HG03175 (cell line): ENCODE measurements at regions not wholly inside any gene's neighbourhood (a gene's known extent, or its start where the extent isn't known, plus 50 kb on each side); places are given as distances from the start of the nearest gene placed in this dataset.
"Not testable (repeated sequence)": the region's sequence is repeated elsewhere in the genome, so short reads cannot be mapped to it uniquely, and the experiment has no call there.

ENCODE experiments used
- ATAC-seq: cut with Tn5 transposase; IDR thresholded peaks from one replicate; pipeline ENCODE4 v1.9.1; 2021; ENCODE audit warnings: mild to moderate bottlenecking, moderate library complexity; ENCODE audit not compliant: unreplicated experiment

DNA sequence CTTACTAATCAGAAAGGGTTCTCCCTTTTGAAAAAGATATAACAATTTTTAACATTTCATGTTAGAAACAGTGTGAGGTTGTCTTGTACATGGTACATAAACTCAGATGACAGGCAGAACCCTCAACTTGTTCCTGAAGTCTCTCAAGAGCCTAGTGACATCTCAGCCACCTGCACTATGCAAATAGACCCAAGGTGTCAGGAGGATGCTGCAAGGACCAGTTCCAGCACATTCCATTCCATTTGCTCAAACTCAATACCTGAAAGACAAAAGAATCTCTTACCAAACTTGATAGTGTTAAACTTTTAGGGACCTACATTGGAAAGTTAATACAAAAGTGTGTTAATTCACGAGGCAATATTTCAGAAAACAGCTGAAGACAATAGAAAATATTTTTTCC is 544.6 kb downstream of the CETN3 start:
- ATAC-seq, result no peak

GRCh38 chr5:89857790-89858189 is 551.8 kb downstream of the CETN3 start:
- no peak for ATAC-seq

- ATAC-seq, result no peak
These were observed 554.1 kb downstream of the CETN3 start for GRCh38 chr5:89855417-89855816.

GRCh38 chr5:89851911-89852310 is 557.6 kb downstream of the CETN3 start:
- ATAC-seq, result no peak

DNA sequence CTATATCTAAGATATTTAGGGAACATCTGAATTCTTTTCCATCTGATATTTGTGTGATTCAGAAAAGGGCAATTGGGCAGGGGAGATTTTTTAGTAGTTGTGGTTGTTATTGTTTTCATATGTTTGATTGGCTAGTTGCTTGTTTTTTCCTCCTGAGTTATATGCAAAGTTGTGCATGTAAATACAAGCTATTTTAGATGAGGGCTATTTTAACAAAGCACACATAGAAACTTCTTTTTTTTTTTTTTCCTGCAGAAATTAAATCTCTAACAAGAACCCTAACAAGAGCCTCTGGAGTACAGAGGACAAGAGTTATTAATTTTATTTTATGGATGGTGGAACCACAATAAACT is 559.1 kb downstream of the CETN3 start:
- ATAC-seq, result no peak

- ATAC-seq, result no peak
These were observed 559.6 kb downstream of the CETN3 start for GRCh38 chr5:89849830-89850512.

- ATAC-seq, result no peak
These were observed 561.8 kb downstream of the CETN3 start for GRCh38 chr5:89847743-89848142.

- ATAC-seq, result no peak
These were observed 565.0 kb downstream of the CETN3 start for GRCh38 chr5:89844548-89844947.

GRCh38 chr5:89842531-89842930 is 567.0 kb downstream of the CETN3 start:
- no peak for ATAC-seq

DNA sequence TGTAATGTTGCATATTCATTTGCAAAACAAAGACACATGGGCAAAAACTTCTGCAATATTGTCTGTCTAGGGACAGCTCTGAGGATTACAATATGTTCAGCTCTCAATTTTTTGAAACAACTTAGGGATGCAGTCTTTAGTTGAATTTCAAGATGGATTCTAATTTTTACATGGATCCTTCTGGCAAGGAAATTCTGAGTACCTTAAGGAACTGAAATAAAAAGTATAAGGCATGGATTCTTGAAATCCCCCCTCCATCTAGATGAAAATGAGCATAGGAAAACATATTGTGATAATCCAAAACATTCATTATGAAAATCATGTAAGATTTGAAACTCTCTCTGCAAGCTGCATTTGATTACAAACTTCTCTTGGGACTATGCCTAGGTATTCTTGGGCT is 568.6 kb downstream of the CETN3 start:
- ATAC-seq, result no peak

- ATAC-seq, result no peak
These were observed 578.9 kb downstream of the CETN3 start for GRCh38 chr5:89830691-89831090.

DNA sequence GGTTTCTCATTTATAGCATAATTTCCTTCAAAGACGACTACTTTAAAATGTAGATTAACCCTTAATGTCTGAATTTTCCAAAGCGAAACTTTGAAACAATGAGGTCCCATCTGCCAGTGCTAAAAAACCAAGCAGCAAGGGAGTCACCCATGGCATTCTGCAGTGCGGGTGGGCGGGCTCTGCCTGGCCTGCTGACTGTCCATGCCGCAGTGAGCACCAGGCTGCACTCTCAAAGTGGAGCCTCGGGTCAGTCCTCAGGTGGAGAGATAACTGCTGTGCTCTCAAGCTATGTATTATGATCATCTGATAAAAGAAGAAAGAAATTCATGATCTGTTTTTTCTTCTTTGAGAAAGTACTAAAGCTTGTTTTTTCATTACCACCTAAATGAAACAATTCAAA is 581.6 kb downstream of the CETN3 start:
- no peak for ATAC-seq

DNA sequence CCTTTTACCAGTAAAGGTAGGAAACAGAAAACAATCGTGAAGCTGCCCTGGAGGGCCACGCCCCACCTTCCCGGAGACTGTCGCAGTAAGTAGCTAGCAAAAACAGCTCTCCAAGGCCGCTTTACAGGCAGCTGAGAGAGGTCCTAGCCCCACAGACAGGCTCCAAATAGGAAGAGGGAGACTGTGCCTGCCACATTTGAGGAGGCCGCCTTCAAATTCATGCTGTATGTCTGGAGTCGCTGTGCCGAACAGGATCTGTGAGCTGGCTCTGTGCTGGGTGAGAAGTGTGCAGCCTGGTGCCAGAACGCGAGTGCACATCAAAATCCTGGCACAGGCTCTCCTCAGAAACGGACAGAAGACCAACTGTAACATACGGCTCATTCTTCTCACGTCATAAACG is 582.2 kb downstream of the CETN3 start:
- ATAC-seq, result no peak

DNA sequence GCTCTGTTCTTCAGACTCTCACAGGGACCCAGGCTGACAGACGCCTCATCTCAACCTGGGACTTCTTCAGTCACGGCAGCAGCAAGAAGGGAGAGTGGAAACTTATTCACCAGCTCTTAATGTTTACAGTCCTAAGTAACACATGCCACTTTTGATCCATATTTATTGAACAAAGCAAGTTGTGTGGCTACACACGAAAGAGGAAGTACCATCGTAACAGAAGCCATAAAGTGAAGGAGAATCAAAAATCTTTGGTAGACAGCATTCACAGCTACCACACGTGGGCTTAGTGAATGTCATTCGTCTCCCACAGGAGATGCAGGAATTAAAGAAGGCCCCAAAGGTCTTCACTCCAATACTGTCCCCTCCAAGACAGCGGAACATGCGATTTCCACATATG is 582.6 kb downstream of the CETN3 start:
- ATAC-seq, result no peak

GRCh38 chr5:89823046-89823445 is 586.5 kb downstream of the CETN3 start:
- no peak for ATAC-seq

GRCh38 chr5:89817841-89818240 is 591.7 kb downstream of the CETN3 start:
- no peak for ATAC-seq

DNA sequence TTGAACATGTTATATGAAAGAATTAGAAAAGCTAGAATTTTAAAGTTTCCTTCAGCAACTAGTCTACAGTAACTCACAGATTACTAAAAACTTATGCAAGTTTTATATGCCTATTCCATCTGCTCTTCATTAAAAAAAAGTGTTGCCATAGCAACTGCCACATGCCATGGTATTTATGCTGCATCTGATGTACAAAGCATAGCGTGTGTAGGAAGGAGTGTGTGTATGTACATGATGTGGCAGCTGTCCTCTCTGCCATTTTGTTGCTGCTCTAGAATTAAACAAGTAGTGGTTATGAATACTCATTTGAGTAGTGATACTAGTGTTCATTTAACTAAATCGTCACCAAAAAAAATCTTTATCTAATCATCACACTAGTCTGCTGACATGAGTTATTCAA is 593.5 kb downstream of the CETN3 start:
- ATAC-seq, result no peak

DNA sequence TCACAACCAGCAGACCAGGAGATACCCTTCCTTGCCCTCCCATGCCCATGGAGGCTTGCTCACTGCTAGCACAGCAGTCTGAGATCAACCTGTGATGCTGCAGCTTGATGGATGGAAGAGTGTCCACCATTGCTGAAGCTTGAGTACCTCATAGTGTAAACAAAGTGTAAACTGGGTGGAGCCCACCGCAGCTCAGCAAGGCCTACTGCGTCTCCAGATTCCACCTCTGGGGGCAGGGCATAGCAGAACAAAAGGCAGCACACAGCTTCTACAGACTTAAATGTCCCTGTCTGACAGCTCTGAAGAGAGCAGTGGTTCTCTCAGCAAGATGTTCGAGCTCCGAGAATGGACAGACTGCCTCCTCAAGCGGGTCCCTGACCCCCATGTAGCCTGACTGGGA is 608.8 kb downstream of the CETN3 start:
- ATAC-seq, result not testable (repeated sequence)

- not testable (repeated sequence) for ATAC-seq
These were observed 615.1 kb downstream of the CETN3 start for GRCh38 chr5:89794504-89794903.

GRCh38 chr5:89779734-89780133 is 629.8 kb downstream of the CETN3 start:
- not testable (repeated sequence) for ATAC-seq

GRCh38 chr5:89777758-89778157 is 631.8 kb downstream of the CETN3 start:
- no peak for ATAC-seq

DNA sequence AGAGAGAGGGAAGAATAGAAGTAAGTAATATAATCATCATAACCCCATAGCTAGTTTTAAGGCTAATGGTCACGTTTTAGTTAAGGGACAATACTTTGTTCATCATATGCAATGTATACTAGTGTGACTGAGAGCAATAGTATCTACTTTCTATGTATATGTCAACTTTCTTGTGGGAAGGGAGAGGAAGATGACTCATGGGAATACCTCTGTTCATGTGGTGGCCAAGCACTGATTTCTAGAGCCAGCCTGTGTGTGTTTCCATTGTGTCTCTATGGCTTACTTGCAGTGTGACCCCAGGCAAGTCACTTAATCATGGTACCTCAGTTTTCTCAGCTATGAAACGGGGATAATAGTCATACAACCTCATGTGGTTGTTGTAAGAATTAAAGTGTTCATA is 639.6 kb downstream of the CETN3 start:
- ATAC-seq, result no peak

- no peak for ATAC-seq
These were observed 649.8 kb downstream of the CETN3 start for GRCh38 chr5:89759802-89760201.
